ENCODE measurements at regions not wholly inside any gene's neighbourhood (a gene's known extent, or its start where the extent isn't known, plus 50 kb on each side); places are given as distances from the start of the nearest gene placed in this dataset.

GRCh38 chr13:24066405-24067295 is 93.9 kb upstream of the SPATA13 start:
- DNase-seq = no peak
- H3K4me3 ChIP-seq = no peak overlapping the region
- intact Hi-C loops (cut with micrococcal nuclease) = no loop called here
- no peaks in the 10 kb centered on the region for H3K9me3 ChIP-seq (replicated peaks)
- H3K36me3 ChIP-seq = no peaks in the 10 kb centered on the region
- H3K27ac ChIP-seq (replicated peaks) = no peak overlapping the region
- TF ChIP-seq CTCF (IDR thresholded peaks at IDR 0.05; ENCODE audit: borderline replicate concordance) = no peak
- H3K27me3 ChIP-seq (ENCODE audit: low read depth) = no peaks in the 10 kb centered on the region
- H3K4me1 ChIP-seq = peaks cover 27% of the 10 kb centered on the region

- Histone ChIP-seq H3K36me3 (no peaks in the 10 kb centered on the region), H3K4me3 (no peak overlapping the region), H3K27me3 (ENCODE audit: low read depth) (peaks cover 4% of the 10 kb centered on the region), H3K4me1 (peaks cover 21% of the 10 kb centered on the region), H3K9me3 (replicated peaks) (no peaks in the 10 kb centered on the region), H3K27ac (replicated peaks) (no peak overlapping the region)
- TF ChIP-seq CTCF (IDR thresholded peaks at IDR 0.05; ENCODE audit: borderline replicate concordance) = no peak
- DNase-seq = no peak
- intact Hi-C loops (cut with micrococcal nuclease) = no loop called here
These were observed 92.0 kb upstream of the SPATA13 start for GRCh38 chr13:24068472-24068871.

- H3K36me3 ChIP-seq = no peaks in the 10 kb centered on the region
- H3K27ac ChIP-seq (replicated peaks) = peak overlapping the region; percentile 78
- TF ChIP-seq CTCF (IDR thresholded peaks at IDR 0.05; ENCODE audit: borderline replicate concordance) = no peak
- no peak overlapping the region for H3K4me3 ChIP-seq
- no peak for DNase-seq
- intact Hi-C loops (cut with micrococcal nuclease) = no loop called here
- H3K9me3 ChIP-seq (replicated peaks) = no peaks in the 10 kb centered on the region
- peaks cover 33% of the 10 kb centered on the region for H3K4me1 ChIP-seq
- peaks cover 6% of the 10 kb centered on the region for H3K27me3 ChIP-seq (ENCODE audit: low read depth)
These were observed 89.5 kb upstream of the SPATA13 start for GRCh38 chr13:24071016-24071415.

DNA sequence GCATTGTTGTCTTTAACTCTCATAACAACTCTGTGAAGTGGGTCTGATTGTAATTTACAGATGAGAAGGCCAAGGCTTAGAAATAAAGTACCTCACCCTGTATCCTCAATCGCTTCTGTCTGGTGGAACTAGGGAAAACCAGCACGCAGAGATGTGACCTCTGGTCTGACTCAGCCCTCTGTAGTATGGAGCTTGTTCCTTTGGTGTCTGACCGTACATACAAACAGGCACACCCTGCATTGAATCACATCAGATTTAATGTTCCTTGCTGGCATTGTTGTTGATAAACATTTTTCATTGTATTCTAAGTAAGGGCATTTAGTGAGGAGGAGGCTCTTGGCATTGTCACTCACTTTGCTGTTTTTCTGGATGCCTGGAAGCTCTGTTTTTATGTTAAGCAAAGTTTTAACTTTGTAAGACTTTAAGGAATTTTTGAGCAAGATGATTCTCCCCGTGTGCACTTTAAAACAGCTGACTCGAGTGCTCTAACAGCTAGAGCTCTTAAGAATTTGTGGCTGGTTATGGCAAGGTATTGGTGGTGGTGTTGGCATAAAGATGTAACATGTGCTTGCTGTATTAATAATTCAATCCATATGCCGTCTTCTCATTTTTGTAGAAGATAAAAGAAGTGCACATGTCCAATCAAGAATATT is 89.0 kb upstream of the SPATA13 start:
- peaks cover 39% of the 10 kb centered on the region for H3K4me1 ChIP-seq
- DNase-seq = no peak
- no peaks in the 10 kb centered on the region for H3K36me3 ChIP-seq
- no peak for TF ChIP-seq CTCF (IDR thresholded peaks at IDR 0.05; ENCODE audit: borderline replicate concordance)
- intact Hi-C loops (cut with micrococcal nuclease) = no loop called here
- H3K27me3 ChIP-seq (ENCODE audit: low read depth) = peaks cover 6% of the 10 kb centered on the region
- H3K9me3 ChIP-seq (replicated peaks) = no peaks in the 10 kb centered on the region
- peak overlapping the region; percentile 78 for H3K27ac ChIP-seq (replicated peaks)
- H3K4me3 ChIP-seq = no peak overlapping the region

GRCh38 chr13:24073657-24074056 is 86.9 kb upstream of the SPATA13 start:
- TF ChIP-seq CTCF (IDR thresholded peaks at IDR 0.05; ENCODE audit: borderline replicate concordance) = no peak
- intact Hi-C loops (cut with micrococcal nuclease) = no loop called here
- Histone ChIP-seq H3K27me3 (ENCODE audit: low read depth) (peaks cover 6% of the 10 kb centered on the region), H3K4me1 (peaks cover 42% of the 10 kb centered on the region), H3K9me3 (replicated peaks) (no peaks in the 10 kb centered on the region), H3K4me3 (no peak overlapping the region), H3K36me3 (no peaks in the 10 kb centered on the region), H3K27ac (replicated peaks) (no peak overlapping the region)
- DNase-seq = no peak

Data from left ventricle myocardium inferior (tissue), 1 donor.